Dedifferentiated amniotic fluid mesenchymal stem cell (primary cell): ENCODE measurements at regions not wholly inside any gene's neighbourhood (a gene's known extent, or its start where the extent isn't known, plus 50 kb on each side); places are given as distances from the start of the nearest gene placed in this dataset.
A peak's percentile ranks its signal among the peaks of the same experiment; 100 is the strongest.
"Not testable (repeated sequence)": the region's sequence is repeated elsewhere in the genome, so short reads cannot be mapped to it uniquely, and the experiment has no call there.

ENCODE experiments used
- DNase-seq: peaks from one replicate; pipeline ENCODE4 v3.0.0-alpha.2; 2016; ENCODE audit errors: extremely low spot score

- no peak for DNase-seq
Observed at GRCh38 chr5:156189628-156190027, 137.3 kb upstream of the SGCD start.

GRCh38 chr5:156191547-156191946 is 135.4 kb upstream of the SGCD start:
- DNase-seq, result no peak

GRCh38 chr5:156197042-156197635 is 129.8 kb upstream of the SGCD start:
- DNase-seq, result no peak

GRCh38 chr5:156199045-156199444 is 127.9 kb upstream of the SGCD start:
- DNase-seq, result no peak

- DNase-seq, result no peak
Observed at GRCh38 chr5:156200938-156201787, 125.8 kb upstream of the SGCD start.

- peak; percentile 34 for DNase-seq
Observed at GRCh38 chr5:156201788-156202403, 125.1 kb upstream of the SGCD start.

GRCh38 chr5:156208271-156208670 is 118.7 kb upstream of the SGCD start:
- no peak for DNase-seq

GRCh38 chr5:156218367-156219158 is 108.4 kb upstream of the SGCD start:
- DNase-seq, result no peak

- DNase-seq, result no peak
Observed at GRCh38 chr5:156219483-156220005, 107.4 kb upstream of the SGCD start.

GRCh38 chr5:156221816-156222215 is 105.1 kb upstream of the SGCD start:
- DNase-seq, result no peak

GRCh38 chr5:156223547-156223946 is 103.4 kb upstream of the SGCD start:
- DNase-seq, result no peak

- not testable (repeated sequence) for DNase-seq
Observed at GRCh38 chr5:156226485-156226884, 100.5 kb upstream of the SGCD start.

- DNase-seq, result no peak
Observed at GRCh38 chr5:156230887-156231286, 96.1 kb upstream of the SGCD start.

GRCh38 chr5:156232251-156232869 is 94.6 kb upstream of the SGCD start:
- no peak for DNase-seq

- no peak for DNase-seq
Observed at GRCh38 chr5:156237361-156237760, 89.6 kb upstream of the SGCD start.

GRCh38 chr5:156239800-156240199 is 87.2 kb upstream of the SGCD start:
- no peak for DNase-seq

- DNase-seq, result no peak
Observed at GRCh38 chr5:156240414-156240813, 86.5 kb upstream of the SGCD start.

- DNase-seq, result no peak
Observed at GRCh38 chr5:156241266-156241665, 85.7 kb upstream of the SGCD start.

- no peak for DNase-seq
Observed at GRCh38 chr5:156245895-156246294, 81.1 kb upstream of the SGCD start.

- DNase-seq, result no peak
Observed at GRCh38 chr5:156251076-156251475, 75.9 kb upstream of the SGCD start.

- DNase-seq, result no peak
Observed at GRCh38 chr5:156253130-156253529, 73.8 kb upstream of the SGCD start.
